Peyer's patch (tissue), 4 donors: ENCODE measurements at regions not wholly inside any gene's neighbourhood (a gene's known extent, or its start where the extent isn't known, plus 50 kb on each side); places are given as distances from the start of the nearest gene placed in this dataset.

ENCODE experiments used
- CTCF ChIP-seq, 6 experiments: fragments of 450-650 bp in 4 of 6; fragments of 200-600 bp in 2 of 6; sonication (generic) in 1 of 6; IDR thresholded peaks; one replicate each; pipeline ENCODE4 v1.5.1; 2017 to 2019; ENCODE audit warnings: antibody characterized with exemption in 6 of 6, mild to moderate bottlenecking in 3 of 6, moderate library complexity in 1 of 6
- POLR2A ChIP-seq, 2 donors: fragments of 450-650 bp; IDR thresholded peaks; one replicate each; pipeline ENCODE4 v1.5.1; 2017; ENCODE audit warnings: antibody characterized with exemption in 2 of 2, mild to moderate bottlenecking in 2 of 2, moderate library complexity in 2 of 2

DNA sequence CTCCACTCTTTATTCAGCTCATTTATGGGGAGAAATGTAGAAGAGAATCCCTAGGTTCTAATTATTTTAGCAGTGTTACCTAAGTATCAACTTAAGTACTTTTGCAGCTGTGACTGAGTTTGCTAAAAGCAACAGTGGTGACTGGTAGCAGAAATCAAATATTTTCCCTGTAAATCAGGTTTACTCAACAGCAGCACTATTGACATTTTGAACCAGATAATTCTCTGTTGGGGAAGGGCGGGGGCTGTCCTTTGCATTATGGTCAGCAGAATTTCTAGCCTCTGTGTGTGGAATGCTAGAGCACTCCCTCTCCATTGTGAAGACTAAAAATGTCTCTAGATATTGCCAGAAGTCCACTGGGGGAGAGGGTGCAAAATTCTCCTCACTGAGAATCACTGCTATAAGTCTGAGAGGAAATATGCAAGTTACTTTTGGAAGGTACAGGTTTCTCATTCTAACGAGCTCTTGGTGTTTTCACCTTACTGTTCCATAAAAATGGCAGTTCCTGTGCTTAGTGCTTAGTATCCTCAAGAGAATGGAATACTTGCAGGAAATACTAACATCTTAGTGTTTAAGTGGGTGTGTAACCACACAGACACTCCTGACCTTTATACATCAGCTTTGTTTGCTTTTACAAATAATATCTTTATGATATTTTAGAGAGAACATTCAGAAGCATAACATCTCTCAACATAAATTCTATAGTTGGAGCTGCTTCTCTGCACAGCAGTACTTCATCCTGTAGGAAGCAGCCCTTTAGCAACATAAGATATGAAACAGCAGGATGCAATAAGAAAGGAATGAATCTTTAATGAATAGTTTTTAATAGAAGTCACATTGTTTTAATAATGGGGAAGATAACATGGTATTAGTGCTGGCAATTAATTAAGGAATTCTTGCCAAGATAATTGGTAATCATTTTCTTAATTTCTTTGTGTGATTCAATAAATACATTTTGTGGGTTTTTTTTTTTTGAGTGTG lies 246.5 kb upstream of the GOLIM4 start:
- TF ChIP-seq CTCF (IDR thresholded peaks at IDR 0.05) (no peak), POLR2A (IDR thresholded peaks at IDR 0.05) (no peak)
